HG03103 (cell line): ENCODE measurements at regions not wholly inside any gene's neighbourhood (a gene's known extent, or its start where the extent isn't known, plus 50 kb on each side); places are given as distances from the start of the nearest gene placed in this dataset.

Source experiments
- ATAC-seq: cut with Tn5 transposase; IDR thresholded peaks from one replicate; pipeline ENCODE4 v1.9.1; 2021; ENCODE audit warnings: low read depth; ENCODE audit not compliant: unreplicated experiment

DNA sequence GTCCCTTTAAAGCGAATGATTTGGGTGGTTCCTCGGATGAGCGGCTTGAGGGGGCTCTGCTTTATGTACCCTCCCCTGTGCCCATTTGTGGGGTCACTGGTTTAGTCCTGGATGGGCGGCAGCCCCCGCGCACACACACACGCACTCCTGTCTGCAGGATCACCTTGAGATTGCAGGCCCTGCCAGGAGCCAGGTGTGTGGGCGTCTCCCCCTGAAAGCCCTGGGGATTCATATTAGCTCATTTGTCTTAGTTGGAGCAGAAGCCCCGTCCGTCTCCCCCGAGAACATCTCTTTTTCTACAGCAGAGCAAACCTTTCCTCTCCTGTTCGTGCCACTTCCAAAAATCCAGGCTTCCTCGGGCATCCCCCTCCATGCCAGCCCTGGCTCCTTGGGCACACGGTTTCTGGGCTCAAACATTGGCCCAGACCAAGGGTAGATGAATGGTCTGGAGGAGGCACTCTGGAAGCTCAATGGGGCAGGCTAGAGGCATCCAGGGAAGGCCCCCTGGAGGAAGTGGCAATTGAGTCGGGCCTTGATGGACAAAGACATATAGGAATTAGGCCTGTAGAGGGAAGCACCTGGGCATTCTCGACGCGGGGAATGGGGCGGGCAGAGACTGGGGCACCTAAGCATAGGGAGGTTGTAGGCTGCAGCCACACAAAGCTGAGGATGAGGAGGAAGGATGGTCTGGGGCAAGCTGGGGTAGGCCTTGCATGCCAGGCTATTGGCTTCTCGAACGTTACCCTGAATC lies 218.5 kb upstream of the GSE1 start:
- ATAC-seq, result no peak

DNA sequence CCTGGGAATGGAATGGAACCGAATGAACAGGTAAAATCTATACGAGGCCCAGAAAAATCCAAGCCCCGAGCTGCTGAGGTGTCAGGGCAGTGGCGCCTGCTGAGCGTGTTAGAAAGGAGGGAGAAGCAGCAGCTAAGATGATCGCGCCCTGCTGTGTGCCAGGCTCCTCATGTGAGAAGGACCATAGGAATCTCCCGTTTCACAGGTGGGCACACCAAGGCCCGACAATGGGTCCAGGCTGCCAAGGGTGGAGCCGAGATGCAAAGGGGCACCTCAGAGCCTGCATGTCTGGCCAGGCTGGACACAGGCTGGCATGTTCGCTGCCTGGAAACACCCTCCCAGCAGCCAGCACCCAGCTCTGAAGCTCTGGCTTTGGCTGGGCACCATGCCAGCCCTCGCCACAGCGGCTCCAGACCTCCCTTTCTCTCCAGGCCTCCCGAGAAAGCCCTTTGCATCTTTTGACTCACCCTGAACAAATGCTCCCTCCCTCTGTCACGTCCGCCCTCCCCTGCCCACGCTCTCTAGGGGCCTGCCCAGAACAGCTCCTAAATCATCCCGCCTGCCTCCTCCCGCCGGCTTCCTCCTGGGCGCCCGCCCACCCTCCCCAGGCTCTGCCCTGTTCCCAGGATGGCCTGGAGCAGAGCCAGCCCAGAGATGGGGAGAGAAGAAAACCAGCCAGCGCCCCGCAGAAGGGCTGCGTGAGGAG lies 217.8 kb upstream of the GSE1 start:
- no peak for ATAC-seq

DNA sequence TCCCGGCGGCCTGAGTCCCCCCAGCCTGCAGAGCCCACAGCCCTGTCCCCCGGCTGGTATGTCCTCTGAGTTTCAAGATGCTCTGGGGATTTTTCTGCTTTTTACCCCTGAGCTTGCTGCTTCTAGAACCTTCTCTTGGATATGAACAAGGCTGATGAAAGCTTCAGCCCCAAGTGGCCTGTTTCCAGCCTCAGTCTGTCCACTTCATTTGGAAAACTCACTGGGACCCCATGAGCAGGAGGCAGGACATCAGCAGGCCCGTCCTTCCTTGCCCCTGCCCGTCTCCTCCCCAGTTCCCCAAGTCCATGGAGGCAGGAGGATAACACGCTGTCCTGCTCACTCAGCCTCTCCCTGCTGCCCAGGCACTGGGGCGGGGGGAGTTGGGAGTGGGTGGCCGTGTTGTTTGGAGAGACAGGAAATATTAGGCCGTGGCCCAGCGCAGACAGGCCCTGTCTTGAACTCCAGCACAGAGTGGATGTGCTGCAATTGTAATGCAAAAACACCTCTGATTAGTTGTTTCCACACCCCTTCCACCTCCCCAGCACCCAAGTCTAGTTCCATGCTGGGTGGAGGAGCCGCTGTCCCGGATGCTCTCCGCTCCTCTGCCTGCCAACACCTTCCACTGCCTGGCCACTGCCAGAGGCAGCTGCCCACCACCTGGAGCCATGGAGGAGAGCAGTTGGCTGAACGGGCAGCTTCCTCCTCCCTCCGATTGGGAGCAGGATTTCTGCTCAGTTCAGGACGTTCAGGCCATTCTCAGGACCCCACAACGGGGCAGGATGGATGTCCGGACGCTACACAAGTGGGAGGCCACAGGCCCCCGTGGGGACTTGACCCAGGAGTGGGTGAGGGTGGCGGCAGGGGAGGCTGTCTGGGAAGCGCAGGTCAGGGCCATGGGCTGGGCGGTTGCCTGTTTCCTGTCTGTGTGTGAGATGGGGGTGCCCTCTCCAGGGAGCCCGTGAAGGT lies 216.9 kb upstream of the GSE1 start:
- no peak for ATAC-seq

DNA sequence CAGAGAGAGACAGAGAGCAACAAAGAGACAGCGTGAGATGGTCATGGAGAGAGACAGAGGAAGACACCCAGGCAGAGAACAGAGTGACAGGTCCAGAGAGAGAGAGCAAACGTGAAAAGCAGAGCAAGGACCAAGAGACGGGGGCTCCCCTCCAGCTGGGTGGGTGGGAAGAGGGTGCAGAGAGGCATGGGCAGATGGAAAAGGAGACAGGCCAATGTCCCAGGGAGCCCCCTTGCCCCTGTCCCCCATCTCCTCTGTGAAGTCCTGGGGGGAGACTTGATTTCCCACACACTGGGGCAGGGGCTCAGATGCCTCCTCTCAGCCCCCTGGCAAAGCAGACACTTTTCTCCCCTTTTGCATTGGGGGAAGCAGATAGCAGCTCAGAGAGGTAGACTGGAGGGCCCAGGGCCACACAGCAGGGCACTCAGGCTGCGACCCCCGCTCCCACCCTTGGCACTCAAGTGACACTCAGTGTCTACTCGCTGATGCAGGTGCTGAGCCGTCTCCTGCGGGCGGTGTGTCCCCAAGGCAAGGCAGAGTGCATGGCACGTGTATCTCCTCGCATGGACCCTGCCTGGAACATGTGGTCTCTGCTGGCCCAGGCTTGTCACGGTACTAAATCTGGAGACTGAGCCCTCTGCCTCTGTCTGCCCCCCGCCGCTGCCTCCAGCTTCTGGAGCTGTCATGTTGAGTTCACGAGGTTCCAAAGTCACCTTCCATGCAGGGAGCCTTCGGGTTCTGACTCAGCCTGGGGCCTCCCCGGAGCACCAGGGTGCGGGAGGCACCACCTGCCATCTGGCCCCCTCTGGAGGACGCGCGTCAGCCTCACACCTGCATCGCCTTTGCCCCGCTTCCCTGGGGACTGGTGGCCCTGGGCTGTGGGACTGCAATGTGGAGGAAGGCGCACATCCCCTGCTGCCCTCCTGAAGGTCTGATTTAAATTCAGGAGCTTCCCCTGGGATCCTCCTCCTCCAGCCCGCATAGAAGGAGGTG lies 215.9 kb upstream of the GSE1 start:
- ATAC-seq, result no peak

DNA sequence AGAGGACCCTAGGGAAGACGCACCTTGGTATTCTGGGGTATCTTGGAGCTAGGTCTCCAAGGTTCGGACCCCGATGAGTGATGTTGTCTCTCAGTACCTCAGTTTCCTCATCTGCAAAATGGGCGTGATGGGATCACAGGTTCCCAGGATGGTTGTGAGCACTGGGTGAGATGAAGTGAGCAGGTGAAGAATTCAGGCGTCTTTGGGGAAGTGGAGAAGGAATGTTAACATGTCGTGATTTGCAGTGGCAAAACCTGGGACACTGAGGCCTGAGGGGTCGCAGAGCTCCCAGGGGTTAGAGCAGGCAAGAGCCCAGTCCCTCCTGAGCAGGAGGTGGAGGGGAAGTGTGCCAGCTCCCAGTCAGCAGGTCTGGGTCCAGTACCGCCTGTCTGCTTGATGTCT lies 215.1 kb upstream of the GSE1 start:
- ATAC-seq, result no peak

DNA sequence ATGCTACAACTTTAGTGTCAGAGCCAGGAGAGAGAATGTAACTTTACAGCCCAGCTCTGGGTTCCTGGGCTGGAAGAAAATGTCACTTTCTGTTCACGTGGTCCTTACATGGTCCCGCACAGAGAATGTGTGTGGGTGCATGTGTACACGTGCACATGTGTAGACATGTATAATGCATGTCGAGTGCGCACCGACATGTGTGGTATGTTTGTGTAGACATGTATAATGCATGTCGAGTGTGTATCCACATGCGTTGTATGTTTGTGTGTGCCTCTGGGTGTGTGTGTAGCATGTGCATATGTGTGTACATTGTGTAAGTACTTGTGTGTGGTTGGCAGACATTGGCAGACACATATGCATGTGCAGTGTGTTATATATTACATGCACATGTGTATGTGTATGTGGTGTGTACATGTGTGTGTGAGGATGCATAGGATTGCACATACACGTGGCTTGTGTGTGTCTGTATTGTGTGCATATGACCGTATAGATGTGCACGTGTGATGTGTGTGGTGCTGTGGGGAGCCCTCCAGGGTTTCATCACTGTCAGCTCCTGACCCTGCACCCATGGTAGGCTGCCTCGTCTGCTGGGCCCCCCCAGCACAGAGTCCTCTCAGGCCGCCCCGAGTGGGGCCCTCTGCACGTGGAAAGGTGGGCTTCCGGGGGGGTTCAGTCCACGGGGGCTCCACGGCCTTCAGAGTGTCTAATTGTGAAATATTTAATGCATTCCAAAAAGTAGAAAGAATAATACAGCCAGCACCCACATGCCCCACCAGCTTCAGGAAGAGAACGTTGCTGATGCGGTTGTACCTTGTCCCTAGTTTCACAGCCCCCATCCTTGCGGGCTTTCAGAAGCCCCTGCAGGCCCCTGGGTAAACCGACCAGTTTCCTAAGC lies 214.2 kb upstream of the GSE1 start:
- ATAC-seq, result no peak

DNA sequence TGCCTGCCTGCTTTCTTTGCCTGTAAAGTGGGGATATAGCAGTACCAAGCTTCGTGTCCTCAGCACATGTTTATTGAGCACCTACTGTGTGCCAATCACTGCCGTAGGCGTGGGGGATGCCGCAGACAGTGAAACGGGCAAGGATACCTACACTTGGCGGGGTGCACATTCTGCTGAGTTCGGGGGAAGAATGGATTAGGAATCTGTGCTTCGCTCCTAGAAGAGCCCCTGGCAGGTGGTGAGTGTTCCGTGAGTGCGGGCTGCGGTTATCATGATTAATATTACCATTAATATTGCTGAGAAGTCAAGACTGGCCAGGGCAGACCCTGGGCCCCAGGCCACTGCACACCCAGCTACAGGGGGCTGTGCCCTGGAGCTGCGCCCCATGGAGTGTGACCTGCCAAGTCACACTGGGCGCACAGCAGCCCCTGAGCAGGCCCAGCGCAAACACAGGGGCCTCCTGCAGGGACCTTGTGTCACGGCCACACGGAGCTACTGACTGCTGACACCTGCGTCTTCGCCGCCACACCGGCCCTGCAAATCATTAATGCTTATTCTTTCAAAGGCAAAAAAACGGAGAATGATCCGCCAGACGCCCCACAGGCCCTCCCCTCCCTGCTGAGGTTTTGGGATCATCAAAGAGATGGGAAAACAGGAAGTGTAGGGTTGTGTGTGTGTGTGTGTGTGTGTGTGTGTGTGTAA lies 213.4 kb upstream of the GSE1 start:
- no peak for ATAC-seq

DNA sequence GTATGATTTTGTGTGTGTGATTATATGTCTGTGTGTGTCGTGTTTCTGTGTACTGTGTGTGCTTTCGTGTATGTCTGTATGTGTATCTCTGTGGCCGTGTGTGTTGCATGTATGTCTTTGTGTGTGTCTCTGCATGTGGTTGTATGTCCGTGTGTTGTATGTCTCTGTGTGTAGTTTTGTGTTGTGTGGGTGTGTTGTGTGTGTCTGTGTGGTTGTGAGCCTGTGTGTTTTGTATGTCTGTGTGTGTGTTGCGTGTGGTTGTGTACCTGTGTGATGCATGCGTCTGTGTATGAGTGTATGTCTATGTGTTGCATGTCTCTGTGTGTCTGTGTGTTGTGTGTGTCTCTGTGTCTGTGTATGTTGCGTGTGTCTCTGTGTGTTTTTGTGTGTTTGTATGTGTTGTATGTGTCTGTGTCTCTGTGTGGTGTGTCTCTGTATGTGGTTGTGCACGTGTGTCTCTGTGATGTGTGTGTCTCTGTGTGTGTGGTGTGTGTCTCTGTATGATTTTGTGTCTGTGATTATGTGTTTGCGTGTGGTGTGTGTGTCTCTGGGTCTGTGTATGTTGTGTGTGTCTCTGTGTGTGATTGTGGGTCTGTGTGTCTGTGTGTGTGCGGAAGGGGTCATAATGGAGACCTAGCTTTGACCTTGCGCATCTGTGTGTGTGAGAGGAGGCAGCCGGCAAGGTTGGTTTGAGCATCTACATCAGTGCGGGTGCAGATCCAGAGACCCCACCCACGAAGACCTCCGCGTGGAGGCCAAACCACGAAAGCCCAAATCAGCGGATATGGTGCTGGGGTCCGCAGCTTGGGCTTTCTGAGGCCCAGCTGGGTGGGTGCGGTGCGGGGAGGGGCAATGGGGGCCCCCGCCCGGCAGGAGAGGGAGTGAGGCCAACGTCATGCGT lies 212.6 kb upstream of the GSE1 start:
- no peak for ATAC-seq

DNA sequence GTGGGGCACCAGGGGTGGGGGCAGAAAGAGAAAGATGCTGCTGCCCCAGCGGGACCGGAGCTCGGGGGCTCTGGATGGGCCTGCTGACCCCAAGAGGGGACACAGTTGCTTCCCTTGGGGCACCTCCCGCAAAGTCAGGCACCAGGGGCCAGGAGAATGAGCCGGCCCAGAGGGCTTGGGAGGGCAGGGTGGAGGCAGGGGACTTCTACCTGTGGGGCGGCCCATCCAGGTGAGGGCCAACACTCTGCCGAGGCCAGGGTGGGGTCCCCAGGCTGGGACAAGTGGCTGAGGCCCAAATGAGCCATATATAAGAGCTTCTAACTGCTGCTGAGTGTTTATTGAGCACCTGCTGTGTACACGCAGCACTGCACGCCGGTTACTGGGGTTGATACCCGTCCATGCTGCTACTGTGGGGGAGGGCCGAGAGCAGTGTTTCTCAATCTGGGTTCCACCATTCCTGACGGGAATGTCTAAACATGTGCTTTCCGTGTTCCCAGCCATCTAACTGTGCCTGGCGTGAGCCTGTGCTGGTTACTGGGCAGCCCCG lies 211.7 kb upstream of the GSE1 start:
- no peak for ATAC-seq

DNA sequence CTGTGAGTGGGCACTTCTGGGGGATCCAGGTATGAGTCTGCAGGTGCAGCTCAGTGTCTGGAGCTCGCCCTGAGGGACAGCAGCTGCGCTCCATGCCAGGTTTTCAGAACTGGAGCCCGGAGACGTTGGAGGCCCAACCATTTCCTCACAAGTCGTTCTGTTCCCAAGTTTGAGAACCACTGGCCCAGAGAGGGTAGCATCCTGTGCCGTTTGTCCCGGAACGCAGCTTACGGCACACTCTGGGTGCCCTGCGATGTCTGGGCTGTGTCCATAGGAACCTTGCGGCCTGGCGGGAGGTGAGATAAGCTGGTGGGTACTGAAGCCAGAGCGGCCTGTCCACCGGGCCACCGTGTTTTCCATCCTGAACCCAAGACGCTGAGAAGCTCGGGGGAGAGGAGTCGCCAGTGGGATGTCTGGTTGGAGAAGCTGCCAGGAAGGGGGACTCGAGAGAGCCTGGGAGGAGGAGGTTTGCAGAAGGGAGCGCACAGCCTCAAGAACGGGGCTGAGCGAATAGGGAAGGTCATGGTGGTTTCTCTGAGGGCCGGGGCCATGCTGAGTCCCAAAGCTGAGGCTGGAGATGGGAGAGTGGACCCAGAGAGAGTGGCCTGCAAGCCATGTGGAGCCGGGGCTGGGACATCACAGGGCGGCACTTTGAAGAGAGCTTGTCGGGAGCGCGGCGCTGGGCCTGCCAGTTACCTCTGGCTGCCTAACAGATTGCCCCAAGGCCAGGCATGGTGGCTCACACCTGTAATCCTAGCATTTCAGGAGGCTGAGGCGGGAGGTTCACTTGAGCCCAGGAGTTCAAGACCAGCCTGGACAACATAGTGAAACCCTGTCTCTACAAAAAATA lies 211.0 kb upstream of the GSE1 start:
- no peak for ATAC-seq

DNA sequence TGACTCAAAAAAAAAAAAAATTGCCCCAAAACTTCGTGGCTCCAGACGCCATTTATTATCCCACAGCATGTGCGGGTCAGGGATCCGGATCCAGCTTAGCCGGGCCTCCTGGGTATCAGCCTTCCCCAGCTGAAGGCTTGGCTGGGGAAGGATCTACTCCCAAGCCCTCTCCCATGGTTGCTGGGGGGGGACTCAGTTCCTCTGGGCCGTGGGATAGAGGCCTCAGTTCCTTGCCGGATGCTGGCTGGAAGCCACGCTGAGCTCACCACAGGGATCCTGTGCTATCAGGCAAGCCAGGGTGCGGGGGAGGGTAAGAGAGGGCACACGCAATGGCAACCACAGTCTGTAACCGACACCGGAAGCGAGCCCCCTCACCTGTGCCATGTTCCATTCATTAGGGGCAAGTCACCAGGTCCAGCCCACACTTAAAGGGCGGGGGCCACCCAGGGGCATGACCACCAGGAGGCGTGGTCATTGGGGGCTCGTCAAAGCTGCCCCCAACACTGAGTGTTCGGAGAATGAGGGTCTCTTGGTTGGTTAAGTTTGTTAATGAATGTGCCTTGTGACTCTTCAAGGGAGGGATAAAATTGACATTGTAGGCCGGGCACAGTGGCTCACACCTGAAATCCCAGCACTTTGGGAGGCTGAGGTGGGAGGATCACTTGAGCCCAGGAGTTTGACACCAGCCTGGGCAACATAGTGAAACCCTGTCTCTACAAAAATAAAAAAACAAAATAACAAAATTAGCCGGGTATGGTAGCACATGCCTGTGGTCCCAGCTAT lies 210.0 kb upstream of the GSE1 start:
- no peak for ATAC-seq

DNA sequence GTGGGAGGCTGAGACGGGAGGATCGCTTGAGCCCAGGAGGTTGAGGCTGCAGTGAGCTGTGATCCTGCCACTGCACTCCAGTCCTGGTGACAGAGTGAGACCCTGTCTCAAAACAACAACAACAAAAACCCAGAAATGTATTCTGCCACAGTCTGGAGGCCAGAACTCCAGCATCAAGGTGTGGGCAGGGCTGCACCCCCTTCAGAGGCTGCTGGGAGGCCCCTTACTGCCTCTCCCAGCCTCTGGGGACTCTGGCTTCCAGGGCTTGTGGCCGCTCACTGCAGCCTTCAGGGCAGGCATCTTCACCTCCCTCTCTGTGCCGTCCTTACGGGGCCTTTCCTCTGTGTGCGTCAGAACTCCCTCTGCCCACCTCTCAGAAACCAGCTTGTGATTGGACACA lies 209.4 kb upstream of the GSE1 start:
- ATAC-seq, result no peak

DNA sequence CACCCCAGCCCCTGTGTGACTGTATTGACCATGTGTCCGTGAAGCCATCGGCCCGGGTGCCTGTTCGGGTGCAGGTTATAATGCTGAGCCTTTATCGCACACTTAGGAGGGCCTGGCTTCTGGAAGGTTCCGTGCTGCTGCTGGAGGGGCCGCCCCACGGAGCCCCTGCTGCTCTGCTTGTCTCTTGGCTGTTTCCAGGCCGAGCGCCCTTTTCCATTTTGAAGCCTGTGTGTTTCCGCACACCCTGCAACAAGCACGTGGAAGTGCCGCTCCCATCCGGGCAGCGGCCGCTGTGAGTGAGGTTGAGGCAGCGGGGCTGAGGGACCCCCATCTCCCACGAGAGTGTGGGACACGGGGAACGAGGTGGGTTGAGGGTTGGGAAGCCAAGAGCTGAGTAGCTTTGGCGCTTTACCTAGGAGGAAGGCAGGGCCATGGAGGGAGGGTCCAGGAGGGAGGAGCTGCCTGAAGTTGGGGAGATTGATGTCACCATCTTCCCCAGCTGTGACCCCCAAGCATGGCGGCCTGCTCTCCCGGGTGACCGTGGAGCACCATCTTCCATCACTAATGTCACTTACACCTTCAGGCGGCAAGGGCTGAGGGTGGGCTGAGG lies 200.1 kb upstream of the GSE1 start:
- ATAC-seq, result no peak

DNA sequence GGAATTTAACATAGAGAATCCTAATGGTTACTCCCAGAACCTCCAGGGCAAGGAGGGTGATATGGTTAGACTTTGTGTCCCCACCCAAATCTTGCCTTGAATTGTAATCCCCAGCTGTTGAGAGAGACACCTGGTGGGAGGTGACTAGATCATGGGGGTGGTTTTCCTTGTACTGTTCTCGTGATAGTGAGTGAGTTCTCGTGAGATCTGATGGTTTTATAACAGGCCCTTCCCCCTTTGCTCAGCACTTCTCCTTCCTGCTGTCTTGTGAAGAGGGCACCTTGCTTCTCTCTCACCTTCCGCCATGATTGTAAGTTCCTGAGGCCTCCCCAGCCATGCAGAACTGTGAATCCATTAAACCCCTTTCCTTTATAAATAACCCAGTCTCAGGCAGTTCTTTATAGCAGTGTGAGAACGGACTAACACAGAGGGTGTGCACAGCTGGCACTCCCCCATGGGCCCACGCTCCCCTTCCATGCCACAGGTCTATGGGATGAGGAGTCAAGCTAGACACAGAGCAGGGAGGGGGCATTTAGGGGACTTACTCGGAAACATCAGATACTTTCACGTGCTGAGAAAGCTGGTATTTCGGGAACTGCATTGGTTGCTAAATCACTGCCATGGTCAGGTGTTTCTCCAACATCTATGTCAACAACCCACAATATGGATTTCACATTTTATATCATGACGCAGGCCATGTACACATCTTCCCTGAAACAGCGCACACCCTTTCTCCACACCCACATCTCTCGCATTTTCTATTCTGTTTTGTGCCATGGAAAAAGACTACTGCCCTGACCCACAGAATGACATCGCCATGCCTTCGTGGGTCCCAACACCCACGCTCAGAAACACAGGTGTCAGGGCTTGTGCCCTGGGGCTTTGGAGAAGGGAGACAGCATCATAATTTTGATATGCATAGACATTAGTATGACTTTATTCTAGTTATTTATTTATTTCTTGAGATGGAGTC lies 199.1 kb upstream of the GSE1 start:
- ATAC-seq, result no peak
